Gastrocnemius medialis (tissue), 4 donors: ENCODE measurements at regions not wholly inside any gene's neighbourhood (a gene's known extent, or its start where the extent isn't known, plus 50 kb on each side); places are given as distances from the start of the nearest gene placed in this dataset.

ENCODE experiments used
- CTCF ChIP-seq, 5 experiments: fragments of 450-650 bp in 3 of 5; fragments of 200-600 bp in 2 of 5; sonication (generic) in 2 of 5; IDR thresholded peaks in 4 of 5; conservative IDR thresholded peaks in 1 of 5; 1 replicate in 4 of 5; 2 replicates in 1 of 5; pipeline ENCODE4 v1.5.1; 2016 to 2019; ENCODE audit warnings: antibody characterized with exemption in 5 of 5, mild to moderate bottlenecking in 3 of 5, moderate library complexity in 3 of 5
- POLR2A ChIP-seq, 2 donors: fragments of 450-650 bp; IDR thresholded peaks; one replicate each; pipeline ENCODE4 v1.6.1; 2017; ENCODE audit warnings: antibody characterized with exemption in 2 of 2, mild to moderate bottlenecking in 2 of 2, moderate library complexity in 2 of 2

GRCh38 chr12:33562401-33562800, 122.8 kb upstream of the SYT10 start:
- no peak for TF ChIP-seq CTCF (IDR thresholded peaks at IDR 0.05 in 4 of 5, conservative IDR thresholded peaks at IDR 0.05 in 1 of 5)
- no peak for TF ChIP-seq POLR2A (IDR thresholded peaks at IDR 0.05)
